ENCODE measurements at regions not wholly inside any gene's neighbourhood (a gene's known extent, or its start where the extent isn't known, plus 50 kb on each side); places are given as distances from the start of the nearest gene placed in this dataset.

DNA sequence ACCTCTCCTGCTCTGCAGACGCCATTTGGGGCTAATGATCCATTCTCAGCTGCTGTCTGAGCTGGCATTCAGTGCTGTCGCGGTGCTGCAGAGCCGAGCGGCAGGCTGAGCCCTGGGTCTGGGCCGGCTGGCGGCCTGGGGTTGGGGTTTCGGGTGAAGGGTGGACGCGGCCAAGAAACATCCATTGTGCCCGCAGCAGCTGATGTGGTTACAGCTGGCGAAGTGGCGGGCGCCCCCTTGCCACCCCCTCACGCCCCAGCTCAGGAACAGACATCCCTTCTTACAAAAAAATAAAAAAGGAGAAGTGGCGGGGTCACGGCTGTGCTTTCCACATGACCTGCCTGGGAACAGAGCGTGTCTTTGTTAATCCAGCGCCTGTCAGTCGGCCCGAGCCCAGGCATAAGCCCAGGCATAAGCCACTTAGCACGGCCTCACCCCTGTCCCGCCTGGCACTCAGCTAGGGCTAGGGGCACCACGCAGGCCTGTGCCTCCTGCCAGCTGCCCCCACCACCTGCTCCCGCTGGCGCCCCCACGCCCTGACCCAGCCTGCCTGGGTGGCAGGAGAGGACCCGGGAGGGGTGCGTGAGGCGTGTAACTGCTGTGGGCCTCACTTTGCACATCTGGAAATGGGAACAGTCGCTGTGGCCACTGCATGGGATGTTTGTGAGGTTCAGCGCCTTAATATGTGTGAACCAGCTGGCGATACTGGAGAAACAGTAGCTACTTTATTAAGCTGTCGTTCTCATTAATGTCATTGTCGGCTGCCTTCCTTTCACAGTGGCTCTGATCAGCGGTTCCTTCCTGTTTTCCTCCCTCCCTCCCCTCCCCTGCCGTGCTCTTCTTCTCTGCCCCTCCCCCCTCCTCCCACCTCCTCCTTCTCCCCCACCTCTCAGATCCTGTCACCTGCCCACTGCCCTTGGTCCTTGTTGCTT, 197.7 kb upstream of the CIBAR2 start:
- H3K4me3 ChIP-seq (ENCODE audit: low read length) = no peak overlapping the region
- no peak for TF ChIP-seq ZNF274 (IDR thresholded peaks at IDR 0.05; ENCODE audit: low read depth, low read length)

GRCh38 chr16:85310868-85311585, 198.8 kb upstream of the CIBAR2 start:
- no peak overlapping the region for H3K4me3 ChIP-seq (ENCODE audit: low read length)
- TF ChIP-seq ZNF274 (IDR thresholded peaks at IDR 0.05; ENCODE audit: low read depth, low read length) = no peak

- no peak overlapping the region for H3K4me3 ChIP-seq (ENCODE audit: low read length)
- TF ChIP-seq ZNF274 (IDR thresholded peaks at IDR 0.05; ENCODE audit: low read depth, low read length) = no peak
Measured at GRCh38 chr16:85311741-85312140, 199.5 kb upstream of the CIBAR2 start.

- no peak for TF ChIP-seq ZNF274 (IDR thresholded peaks at IDR 0.05; ENCODE audit: low read depth, low read length)
- H3K4me3 ChIP-seq (ENCODE audit: low read length) = no peak overlapping the region
Measured at GRCh38 chr16:85312174-85312573, 199.9 kb upstream of the CIBAR2 start.

GRCh38 chr16:85312642-85313525, 200.6 kb upstream of the CIBAR2 start:
- no peak for TF ChIP-seq ZNF274 (IDR thresholded peaks at IDR 0.05; ENCODE audit: low read depth, low read length)
- no peak overlapping the region for H3K4me3 ChIP-seq (ENCODE audit: low read length)

DNA sequence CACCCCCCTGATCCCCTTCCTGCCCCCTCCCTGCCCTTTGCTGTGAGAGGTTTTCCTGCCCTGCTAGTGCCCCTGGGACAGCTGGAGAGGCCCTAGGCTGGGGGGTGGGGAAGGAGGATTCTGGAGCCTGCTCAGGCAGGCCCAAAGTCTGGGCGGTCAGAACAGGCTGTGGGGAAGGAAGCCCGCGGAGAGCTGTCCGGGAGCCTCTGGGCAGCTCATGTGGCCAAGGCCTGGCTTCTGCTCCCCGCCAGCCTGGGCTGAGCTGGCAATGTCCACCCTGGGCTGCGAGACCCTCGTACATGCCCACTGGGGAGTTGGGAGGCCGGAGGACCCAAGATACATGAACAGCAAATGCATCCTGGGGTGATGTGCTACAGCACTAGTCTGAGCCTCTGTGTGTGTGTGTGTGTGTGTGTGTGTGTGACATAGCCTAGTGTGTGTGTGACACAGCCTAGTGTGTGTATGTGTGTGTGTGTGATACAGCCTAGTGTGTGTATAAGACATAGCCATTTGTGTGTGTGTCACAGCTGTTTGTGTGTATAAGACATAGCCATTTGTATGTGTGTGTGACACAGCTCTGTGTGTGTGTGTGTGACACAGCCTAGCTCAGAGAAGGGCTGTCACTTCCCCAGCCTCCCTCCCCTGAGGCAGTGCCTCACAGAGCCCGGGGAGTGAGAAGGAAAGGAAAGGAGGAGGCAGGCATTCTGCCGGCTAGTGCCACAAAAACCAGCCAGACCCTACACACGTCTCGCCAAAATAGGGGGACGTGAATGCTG, 201.4 kb upstream of the CIBAR2 start:
- no peak overlapping the region for H3K4me3 ChIP-seq (ENCODE audit: low read length)
- TF ChIP-seq ZNF274 (IDR thresholded peaks at IDR 0.05; ENCODE audit: low read depth, low read length) = no peak

GRCh38 chr16:85314512-85314971, 202.3 kb upstream of the CIBAR2 start:
- H3K4me3 ChIP-seq (ENCODE audit: low read length) = no peak overlapping the region
- no peak for TF ChIP-seq ZNF274 (IDR thresholded peaks at IDR 0.05; ENCODE audit: low read depth, low read length)

DNA sequence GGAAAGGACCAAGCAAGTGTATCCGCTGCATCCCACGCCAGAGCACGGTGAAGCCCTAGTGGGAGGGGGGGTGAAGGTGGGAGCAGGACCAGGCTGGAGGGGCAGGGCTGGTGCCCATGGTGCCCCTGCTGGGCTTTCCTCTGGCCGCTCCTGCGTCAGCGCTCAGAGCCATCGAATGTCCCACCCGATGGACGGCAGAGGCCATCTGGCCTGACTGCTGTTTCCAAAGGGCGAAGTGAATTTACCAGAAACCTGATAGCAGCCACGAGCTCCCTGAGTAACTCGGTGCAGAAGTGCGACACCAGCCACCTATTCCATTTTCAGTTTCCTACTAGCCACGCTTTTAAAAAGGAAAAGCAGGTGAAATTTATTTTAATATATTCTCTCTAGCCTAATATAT, 203.6 kb upstream of the CIBAR2 start:
- TF ChIP-seq ZNF274 (IDR thresholded peaks at IDR 0.05; ENCODE audit: low read depth, low read length) = no peak
- H3K4me3 ChIP-seq (ENCODE audit: low read length) = no peak overlapping the region

DNA sequence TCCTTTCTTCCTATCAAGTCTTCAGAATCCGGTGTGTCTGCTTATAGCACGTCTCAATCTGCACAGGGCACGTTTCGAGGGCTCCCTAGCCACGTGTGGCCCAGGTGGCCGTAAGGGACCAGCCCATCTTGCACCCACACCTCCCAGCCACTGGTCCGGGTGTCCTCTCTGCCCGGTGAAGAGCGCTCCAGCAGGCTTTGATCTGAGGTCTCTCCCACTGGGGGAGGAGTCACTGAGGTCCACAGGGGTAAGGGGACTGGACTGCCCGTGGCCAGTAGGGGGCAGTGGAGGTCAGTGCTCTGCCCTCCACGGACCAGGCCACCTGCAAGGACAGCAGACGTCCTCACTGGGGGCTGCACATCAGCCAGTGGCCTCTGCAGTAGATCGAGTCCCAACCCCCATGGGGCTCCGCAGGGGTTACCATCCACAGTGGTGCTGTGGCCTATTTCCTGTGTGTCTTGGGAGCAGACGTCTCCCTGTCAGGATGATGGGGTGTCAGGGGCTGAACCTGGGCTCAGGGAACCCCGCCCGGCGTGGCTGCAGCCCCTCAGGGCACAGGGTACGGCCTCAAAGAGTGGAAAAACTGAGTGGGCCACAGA, 204.1 kb upstream of the CIBAR2 start:
- TF ChIP-seq ZNF274 (IDR thresholded peaks at IDR 0.05; ENCODE audit: low read depth, low read length) = no peak
- H3K4me3 ChIP-seq (ENCODE audit: low read length) = no peak overlapping the region

GRCh38 chr16:85316944-85317343, 204.7 kb upstream of the CIBAR2 start:
- TF ChIP-seq ZNF274 (IDR thresholded peaks at IDR 0.05; ENCODE audit: low read depth, low read length) = no peak

GRCh38 chr16:85317704-85318103, 205.4 kb upstream of the CIBAR2 start:
- no peak for TF ChIP-seq ZNF274 (IDR thresholded peaks at IDR 0.05; ENCODE audit: low read depth, low read length)
- no peak overlapping the region for H3K4me3 ChIP-seq (ENCODE audit: low read length)

More at GRCh38 chr16:85316944-85317343, 204.7 kb upstream of the CIBAR2 start:
- no peak overlapping the region for H3K4me3 ChIP-seq (ENCODE audit: low read length)

DNA sequence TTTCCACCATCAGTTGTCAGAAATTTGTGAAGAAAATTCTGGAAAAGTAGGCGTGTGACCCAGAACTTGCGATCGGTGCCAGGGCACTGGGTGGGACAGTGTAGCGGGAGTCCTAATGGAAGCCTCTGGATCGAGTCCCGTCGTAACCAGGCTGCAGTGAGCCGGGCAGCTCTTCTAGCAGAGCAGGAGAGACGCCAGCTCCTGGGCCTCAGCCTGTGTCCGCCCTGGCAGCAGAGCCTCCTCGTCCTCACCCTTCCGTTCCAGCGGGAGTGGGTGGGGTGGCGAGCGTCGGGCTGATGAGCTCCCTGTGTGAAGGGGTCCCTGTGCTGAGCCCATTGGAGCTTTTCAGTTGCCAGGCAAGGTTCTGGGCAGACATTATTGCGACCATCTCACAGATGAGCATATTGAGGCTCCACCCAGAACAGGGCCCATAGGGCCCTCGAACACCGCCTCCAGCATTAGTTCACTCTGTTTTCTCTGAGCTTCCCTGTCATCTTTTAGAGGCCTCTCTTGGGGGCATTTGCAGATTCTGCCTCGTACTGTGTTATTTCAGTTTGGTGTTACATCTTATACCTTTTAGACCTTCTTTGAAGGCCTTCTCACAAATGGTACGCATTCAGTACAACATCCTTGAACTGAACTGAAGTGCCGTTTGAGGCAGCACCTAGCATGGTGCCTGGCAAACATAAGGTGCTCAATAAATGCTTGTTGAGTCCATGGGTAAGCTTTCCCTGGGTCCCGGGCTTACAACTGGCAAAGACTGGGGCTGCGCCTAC, 207.1 kb upstream of the CIBAR2 start:
- TF ChIP-seq ZNF274 (IDR thresholded peaks at IDR 0.05; ENCODE audit: low read depth, low read length) = no peak
- no peak overlapping the region for H3K4me3 ChIP-seq (ENCODE audit: low read length)
